ENCODE measurements at regions not wholly inside any gene's neighbourhood (a gene's known extent, or its start where the extent isn't known, plus 50 kb on each side); places are given as distances from the start of the nearest gene placed in this dataset.

GRCh38 chr2:103496850-103497249 lies 735.0 kb downstream of the TMEM182 start:
- Histone ChIP-seq H3K27me3 (no peaks in the 10 kb centered on the region), H3K4me1 (no peaks in the 10 kb centered on the region), H3K27ac (no peak overlapping the region), H3K9me3 (no peaks in the 10 kb centered on the region), H3K4me3 (no peak overlapping the region), H3K36me3 (no peaks in the 10 kb centered on the region), H3K9ac (ENCODE audit: low read depth in 2 of 2, low read length in 2 of 2) (no peak overlapping the region)
- intact Hi-C loops (cut with DNase I): no loop called here
- no peak for DNase-seq
- no peak for TF ChIP-seq CTCF (IDR thresholded peaks at IDR 0.05)

- H3K4me1 ChIP-seq: no peaks in the 10 kb centered on the region
- H3K36me3 ChIP-seq: no peaks in the 10 kb centered on the region
- DNase-seq: no peak
- H3K27ac ChIP-seq: no peak overlapping the region
- no peak overlapping the region for H3K4me3 ChIP-seq
- H3K27me3 ChIP-seq: no peaks in the 10 kb centered on the region
- H3K9me3 ChIP-seq: no peaks in the 10 kb centered on the region
- no peak for TF ChIP-seq CTCF (IDR thresholded peaks at IDR 0.05)
- H3K9ac ChIP-seq (ENCODE audit: low read depth in 2 of 2, low read length in 2 of 2): no peak overlapping the region
- intact Hi-C loops (cut with DNase I): no loop called here
Observed at GRCh38 chr2:103506812-103507211, 745.0 kb downstream of the TMEM182 start.

- H3K4me3 ChIP-seq: no peak overlapping the region
- DNase-seq: no peak
- H3K27me3 ChIP-seq: no peaks in the 10 kb centered on the region
- TF ChIP-seq CTCF (IDR thresholded peaks at IDR 0.05): no peak
- no peak overlapping the region for H3K9ac ChIP-seq (ENCODE audit: low read depth in 2 of 2, low read length in 2 of 2)
- no peaks in the 10 kb centered on the region for H3K4me1 ChIP-seq
- no peaks in the 10 kb centered on the region for H3K9me3 ChIP-seq
- H3K27ac ChIP-seq: no peak overlapping the region
- intact Hi-C loops (cut with DNase I): no loop called here
- H3K36me3 ChIP-seq: no peaks in the 10 kb centered on the region
Observed at GRCh38 chr2:103512442-103512841, 750.6 kb downstream of the TMEM182 start.

GRCh38 chr2:103520547-103520946 lies 758.7 kb downstream of the TMEM182 start:
- no peak for DNase-seq
- Histone ChIP-seq H3K27me3 (no peaks in the 10 kb centered on the region), H3K36me3 (no peaks in the 10 kb centered on the region), H3K9ac (ENCODE audit: low read depth in 2 of 2, low read length in 2 of 2) (no peak overlapping the region), H3K27ac (no peak overlapping the region), H3K4me3 (no peak overlapping the region), H3K4me1 (no peaks in the 10 kb centered on the region), H3K9me3 (no peaks in the 10 kb centered on the region)
- intact Hi-C loops (cut with DNase I): no loop called here
- TF ChIP-seq CTCF (IDR thresholded peaks at IDR 0.05): no peak

GRCh38 chr2:103525756-103526155 lies 763.9 kb downstream of the TMEM182 start:
- no peak for DNase-seq
- no peaks in the 10 kb centered on the region for H3K36me3 ChIP-seq
- intact Hi-C loops (cut with DNase I): no loop called here
- H3K27me3 ChIP-seq: no peaks in the 10 kb centered on the region
- no peak overlapping the region for H3K4me3 ChIP-seq
- TF ChIP-seq CTCF (IDR thresholded peaks at IDR 0.05): no peak
- H3K27ac ChIP-seq: no peak overlapping the region
- H3K9me3 ChIP-seq: no peaks in the 10 kb centered on the region
- H3K9ac ChIP-seq (ENCODE audit: low read depth in 2 of 2, low read length in 2 of 2): no peak overlapping the region
- no peaks in the 10 kb centered on the region for H3K4me1 ChIP-seq

GRCh38 chr2:103526757-103527156 lies 764.9 kb downstream of the TMEM182 start:
- DNase-seq: no peak
- Histone ChIP-seq H3K4me3 (no peak overlapping the region), H3K9me3 (no peaks in the 10 kb centered on the region), H3K4me1 (no peaks in the 10 kb centered on the region), H3K36me3 (no peaks in the 10 kb centered on the region), H3K9ac (ENCODE audit: low read depth in 2 of 2, low read length in 2 of 2) (no peak overlapping the region), H3K27ac (no peak overlapping the region), H3K27me3 (no peaks in the 10 kb centered on the region)
- intact Hi-C loops (cut with DNase I): no loop called here
- TF ChIP-seq CTCF (IDR thresholded peaks at IDR 0.05): no peak

All from colonic mucosa (tissue), 4 donors.